NCI-H187 treated with DMSO at 0.1 percent for 48 hours (cell line): ENCODE measurements at regions not wholly inside any gene's neighbourhood (a gene's known extent, or its start where the extent isn't known, plus 50 kb on each side); places are given as distances from the start of the nearest gene placed in this dataset.
"Not testable (repeated sequence)": the region's sequence is repeated elsewhere in the genome, so short reads cannot be mapped to it uniquely, and the experiment has no call there.

Experiments used
- DNase-seq: peaks from one replicate; lab custom pipeline; 2025; lab: John Stamatoyannopoulos, UW

DNA sequence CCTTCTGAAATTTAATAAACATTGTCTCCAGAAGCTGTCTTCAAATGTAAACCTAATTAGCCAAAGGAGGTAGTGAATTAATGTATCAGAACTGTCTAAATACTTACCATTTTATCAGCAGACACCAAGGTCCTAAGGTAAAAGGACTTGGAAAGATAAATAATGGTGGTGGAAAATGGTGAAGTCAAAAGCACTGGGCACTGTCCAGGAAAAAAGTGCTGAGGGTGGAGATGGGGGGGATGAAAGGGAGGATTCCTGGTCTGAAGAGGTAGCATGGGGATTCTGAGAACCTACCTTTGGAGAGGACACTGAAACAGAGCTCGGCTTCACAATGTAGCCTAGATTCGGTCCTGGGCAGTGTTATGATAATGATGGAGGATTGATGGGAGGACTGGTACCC, 149.0 kb upstream of the DPH6 start:
- DNase-seq, result no peak

- no peak for DNase-seq
Observed at GRCh38 chr15:35696767-35697231, 150.8 kb upstream of the DPH6 start.

- DNase-seq, result no peak
Observed at GRCh38 chr15:35697549-35698299, 151.8 kb upstream of the DPH6 start.

DNA sequence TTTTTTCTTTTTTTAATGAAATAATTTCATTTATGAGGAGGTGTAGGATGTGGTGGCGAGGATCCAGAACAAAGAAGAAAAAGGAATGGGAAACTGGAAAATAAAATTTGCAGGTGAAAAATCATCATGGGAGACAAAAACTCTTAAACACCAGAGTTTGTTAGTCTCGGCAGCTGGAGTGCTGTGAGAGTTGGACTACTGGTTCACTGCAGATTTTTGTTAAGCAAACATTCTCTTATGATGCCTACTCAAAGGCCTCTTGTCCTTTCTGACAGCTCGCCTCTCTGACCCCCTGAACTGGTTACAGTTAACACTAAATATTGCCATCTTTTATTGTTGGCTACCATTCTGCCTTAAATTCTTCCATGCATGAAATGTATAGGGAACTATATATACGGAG, 152.4 kb upstream of the DPH6 start:
- no peak for DNase-seq

DNA sequence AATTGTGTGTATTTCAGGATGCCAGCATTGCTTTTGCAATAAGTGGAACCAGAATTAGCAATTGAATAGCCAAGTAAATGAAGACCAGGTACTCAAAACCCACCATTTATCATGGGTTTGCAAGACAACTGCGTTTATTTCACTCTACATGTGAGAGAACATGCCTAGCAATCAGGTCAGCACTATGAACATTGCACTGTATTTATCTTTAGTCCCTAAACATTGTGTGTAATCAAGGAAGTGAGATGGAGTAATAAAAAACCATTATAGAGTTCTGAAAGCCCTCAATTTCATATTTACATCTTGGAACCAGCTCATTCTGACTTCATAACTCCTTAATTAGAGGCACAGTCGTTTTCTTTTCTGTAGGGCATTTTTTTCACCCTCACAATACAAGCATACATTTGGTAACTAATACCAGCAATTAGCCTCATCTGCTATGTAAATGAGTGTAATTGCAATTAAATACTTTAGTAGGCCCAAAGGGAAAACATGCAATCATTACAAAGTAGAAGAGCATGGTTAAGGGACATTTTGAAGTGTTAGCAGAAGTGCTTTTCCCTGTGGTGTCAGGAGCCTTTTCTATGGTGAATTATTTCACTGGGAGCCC, 153.1 kb upstream of the DPH6 start:
- no peak for DNase-seq

- DNase-seq, result not testable (repeated sequence)
Observed at GRCh38 chr15:35700091-35700593, 154.2 kb upstream of the DPH6 start.

- no peak for DNase-seq
Observed at GRCh38 chr15:35701402-35702046, 155.6 kb upstream of the DPH6 start.

DNA sequence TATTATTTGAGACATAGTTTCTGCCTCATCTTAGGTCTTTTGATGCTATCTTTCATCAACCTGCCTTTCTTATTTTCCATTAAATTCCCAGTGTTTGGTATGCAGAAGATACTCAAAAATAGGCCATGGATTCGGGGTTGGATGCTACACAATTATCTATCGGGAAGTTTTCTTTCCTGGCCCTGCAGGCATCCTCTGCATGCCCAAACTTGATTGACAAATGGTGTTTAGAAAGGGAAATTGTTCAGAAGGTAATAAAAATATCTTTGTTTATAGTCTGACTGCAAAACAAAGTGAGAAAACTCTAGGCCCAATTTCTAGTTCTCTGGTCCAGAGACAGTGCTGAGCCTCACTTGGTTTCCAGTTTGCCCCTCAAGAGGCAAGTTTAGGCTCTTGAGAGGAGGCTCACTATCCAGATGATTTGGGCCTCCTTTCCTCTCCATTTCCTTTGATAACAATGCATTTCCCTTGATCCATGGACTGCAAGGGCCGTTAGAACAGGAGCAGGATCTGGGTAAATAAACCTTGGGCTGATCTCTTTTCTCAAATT, 157.1 kb upstream of the DPH6 start:
- no peak for DNase-seq

- no peak for DNase-seq
Observed at GRCh38 chr15:35705030-35705883, 159.3 kb upstream of the DPH6 start.

- DNase-seq, result no peak
Observed at GRCh38 chr15:35705884-35706585, 160.1 kb upstream of the DPH6 start.

GRCh38 chr15:35712956-35713355, 167.0 kb upstream of the DPH6 start:
- DNase-seq, result no peak

DNA sequence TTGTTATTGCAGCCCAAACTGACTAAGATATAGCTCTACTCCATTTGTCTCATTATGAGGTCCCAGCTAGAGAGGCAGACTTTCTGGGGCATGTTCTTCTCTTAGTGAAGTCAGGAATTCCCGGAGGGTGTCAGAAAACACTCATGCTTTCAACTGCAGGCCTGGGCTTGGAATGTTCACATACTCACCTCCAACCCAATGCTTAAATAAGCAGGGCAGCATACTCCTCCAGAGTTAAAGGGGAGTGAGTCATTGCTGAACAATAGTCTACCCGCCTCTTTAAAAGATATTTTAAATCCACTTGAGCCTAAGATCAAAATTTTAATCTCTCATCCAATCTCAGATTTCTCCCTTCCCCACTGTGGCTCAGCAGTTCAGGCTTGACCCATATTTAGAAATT, 167.8 kb upstream of the DPH6 start:
- DNase-seq, result no peak

DNA sequence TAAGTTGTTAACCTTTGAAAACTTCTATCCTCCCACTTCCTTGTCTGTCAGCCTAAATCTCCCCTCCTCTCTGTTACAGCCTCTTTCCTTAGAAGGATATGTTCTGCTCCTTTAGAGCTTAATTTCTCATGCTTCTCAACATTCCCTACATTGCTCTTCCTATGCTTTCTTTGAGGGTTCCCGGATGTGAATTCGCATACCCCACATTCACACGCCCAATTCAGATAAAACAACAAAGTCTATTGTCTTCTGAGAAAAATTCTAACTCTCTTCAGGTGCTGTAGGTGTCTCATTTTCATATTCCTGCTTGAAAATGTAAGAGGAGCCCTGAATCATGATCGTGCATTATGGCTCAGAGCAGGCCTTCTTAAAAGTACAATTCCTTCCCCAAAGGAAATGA, 171.8 kb upstream of the DPH6 start:
- no peak for DNase-seq

- DNase-seq, result no peak
Observed at GRCh38 chr15:35720019-35720418, 174.1 kb upstream of the DPH6 start.

- DNase-seq, result no peak
Observed at GRCh38 chr15:35720984-35721383, 175.0 kb upstream of the DPH6 start.

DNA sequence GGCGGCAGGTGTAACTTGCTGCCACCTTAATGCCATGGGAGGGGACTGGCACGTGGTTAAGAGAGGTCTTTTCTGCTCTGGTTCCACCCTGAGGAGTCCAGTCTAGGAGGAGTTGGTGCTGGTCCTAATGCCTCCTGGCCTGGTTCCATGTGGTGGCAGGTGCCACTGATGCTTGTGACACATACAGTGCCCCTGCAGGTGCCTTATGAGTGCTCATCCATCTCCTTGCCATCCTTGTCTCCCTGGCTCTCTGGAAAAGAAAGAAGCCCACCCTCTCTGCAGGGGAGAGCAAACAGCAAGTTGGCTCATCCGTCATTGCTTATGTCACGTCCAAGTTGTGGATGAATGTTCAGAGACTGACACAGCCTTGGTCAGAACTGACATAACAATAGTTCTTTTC, 175.8 kb upstream of the DPH6 start:
- DNase-seq, result no peak

- DNase-seq, result no peak
Observed at GRCh38 chr15:35722501-35722900, 176.5 kb upstream of the DPH6 start.

DNA sequence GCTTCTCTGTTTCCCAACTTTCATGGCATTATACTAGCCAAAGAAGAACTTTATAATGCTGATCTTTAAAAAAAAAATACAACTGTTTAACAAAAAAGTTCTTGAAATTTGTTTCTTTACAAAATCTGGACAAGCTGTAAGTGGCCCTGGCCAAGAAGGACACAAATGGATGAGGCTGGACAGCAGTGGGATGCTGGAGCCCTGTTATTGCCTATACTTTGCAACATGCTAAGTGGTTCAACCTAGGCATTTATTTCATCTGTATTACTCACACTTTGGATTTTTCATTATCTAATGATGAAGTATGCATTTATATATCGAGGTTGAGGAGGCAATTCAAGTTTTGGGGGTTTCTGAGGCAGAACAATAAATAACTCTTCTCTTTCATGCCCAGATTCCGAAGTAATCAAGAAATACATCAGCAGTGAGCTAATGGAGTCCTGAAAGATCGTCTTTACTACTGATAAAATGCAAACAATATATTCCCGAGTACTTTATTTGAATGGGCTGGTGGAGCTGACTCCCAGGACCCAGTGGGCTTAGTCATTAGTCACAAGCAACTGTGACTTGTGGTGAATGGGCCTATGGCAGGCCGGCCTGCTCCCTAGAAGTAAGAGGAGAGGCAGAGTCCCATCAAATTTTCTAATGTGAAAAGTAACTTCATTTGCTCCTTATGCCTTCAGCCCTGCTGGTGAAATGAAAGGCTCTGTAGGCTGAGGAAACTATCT, 177.3 kb upstream of the DPH6 start:
- no peak for DNase-seq

DNA sequence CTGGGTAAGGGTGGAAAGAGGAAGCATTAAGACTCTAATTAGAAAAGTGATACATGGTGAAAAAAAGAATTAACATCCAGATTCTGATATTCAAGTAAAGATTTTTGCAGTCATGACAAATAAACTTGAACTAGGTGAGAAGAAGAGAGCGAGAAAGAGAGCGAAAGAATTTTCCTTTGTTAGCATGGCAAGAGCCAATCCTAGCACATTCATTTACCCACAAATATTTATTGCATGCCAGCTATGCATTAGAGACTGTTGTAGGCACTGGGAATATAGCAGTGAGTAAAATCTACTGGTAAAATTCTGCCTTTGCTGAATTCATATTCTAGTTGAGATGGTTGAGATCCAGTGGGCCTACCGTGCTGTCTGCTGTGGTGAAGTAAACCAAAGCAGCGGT, 177.9 kb upstream of the DPH6 start:
- DNase-seq, result no peak

DNA sequence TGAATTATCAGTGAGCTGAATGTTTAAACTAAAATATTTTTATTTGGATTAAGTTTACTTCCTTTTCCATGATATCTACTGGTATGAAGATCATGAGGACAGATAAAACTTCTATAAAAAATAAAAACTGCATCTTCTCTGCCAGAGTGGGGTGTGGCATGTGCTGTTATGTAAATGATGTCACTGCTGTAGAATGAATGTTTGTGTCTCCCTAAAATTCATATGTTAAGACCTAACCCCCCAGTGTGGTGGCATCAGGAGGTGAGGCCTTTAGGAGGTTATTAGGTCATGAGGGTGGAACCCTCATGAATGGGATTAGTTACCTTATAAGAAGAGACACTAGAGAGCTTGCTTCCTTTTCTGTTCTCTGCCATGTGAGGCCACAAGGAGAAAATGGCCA, 178.7 kb upstream of the DPH6 start:
- no peak for DNase-seq

- no peak for DNase-seq
Observed at GRCh38 chr15:35725353-35725752, 179.4 kb upstream of the DPH6 start.
